KMS-11 (cell line): ENCODE measurements at regions not wholly inside any gene's neighbourhood (a gene's known extent, or its start where the extent isn't known, plus 50 kb on each side); places are given as distances from the start of the nearest gene placed in this dataset.
A peak's percentile ranks its signal among the peaks of the same experiment; 100 is the strongest.

Source experiments
- H2AFZ ChIP-seq: fragments of 200-600 bp; sonication (generic); 2 replicates; pipeline ENCODE4 v1.6.1; 2016; ENCODE audit warnings: antibody characterized with exemption, mixed run types, low read depth
- H3K27ac ChIP-seq: fragments of 200-600 bp; sonication (generic); 2 replicates; pipeline ENCODE4 v1.6.1; 2016; ENCODE audit warnings: mild to moderate bottlenecking, mixed run types
- H3K27me3 ChIP-seq: fragments of 200-600 bp; sonication (generic); 2 replicates; pipeline ENCODE4 v1.6.1; 2017; ENCODE audit warnings: mild to moderate bottlenecking, low read depth, mixed run types, moderate library complexity; ENCODE audit not compliant: insufficient read depth
- H3K36me3 ChIP-seq: fragments of 200-600 bp; sonication (generic); 2 replicates; pipeline ENCODE4 v1.6.1; 2017; ENCODE audit warnings: mild to moderate bottlenecking, mixed run types; ENCODE audit not compliant: insufficient read depth
- H3K4me1 ChIP-seq: fragments of 200-600 bp; sonication (generic); 2 replicates; pipeline ENCODE4 v1.6.1; 2016; ENCODE audit warnings: mild to moderate bottlenecking, low read depth, mixed run types; ENCODE audit not compliant: poor library complexity, severe bottlenecking
- H3K4me2 ChIP-seq: fragments of 200-600 bp; sonication (generic); 2 replicates; pipeline ENCODE4 v1.7.0; 2016; ENCODE audit warnings: mild to moderate bottlenecking, mixed run types
- H3K4me3 ChIP-seq: fragments of 200-600 bp; sonication (generic); IDR thresholded peaks from 2 replicates; pipeline ENCODE4 v1.6.1; 2017; ENCODE audit warnings: low read depth, low read length, mixed read lengths; ENCODE audit not compliant: insufficient read depth
- H3K79me2 ChIP-seq: fragments of 200-600 bp; sonication (generic); 2 replicates; pipeline ENCODE4 v1.6.1; 2016; ENCODE audit warnings: low read depth, mixed run types; ENCODE audit not compliant: insufficient read depth
- H3K9ac ChIP-seq: fragments of 200-600 bp; sonication (generic); 2 replicates; pipeline ENCODE4 v1.6.1; 2016; ENCODE audit warnings: mild to moderate bottlenecking, mixed run types
- H4K20me1 ChIP-seq: fragments of 200-600 bp; sonication (generic); 2 replicates; pipeline ENCODE4 v1.6.1; 2016; ENCODE audit warnings: mild to moderate bottlenecking, mixed run types; ENCODE audit not compliant: insufficient read depth
- CTCF ChIP-seq: fragments of 200-600 bp; sonication (generic); conservative IDR thresholded peaks from 2 replicates; pipeline ENCODE4 v1.6.1; 2017; ENCODE audit warnings: low read depth, mild to moderate bottlenecking, antibody characterized with exemption, low read length, moderate library complexity, mixed read lengths

- Histone ChIP-seq H3K27me3 (no peaks in the 10 kb centered on the region), H3K79me2 (no peaks in the 10 kb centered on the region), H3K4me2 (no peak overlapping the region), H2AFZ (peak overlapping the region; percentile 25), H3K9ac (no peak overlapping the region), H3K36me3 (no peaks in the 10 kb centered on the region), H4K20me1 (no peaks in the 10 kb centered on the region), H3K4me3 (no peak overlapping the region), H3K27ac (no peak overlapping the region), H3K4me1 (peaks cover 18% of the 10 kb centered on the region)
- no peak for TF ChIP-seq CTCF
These were observed 113.6 kb upstream of the MYO3A start for GRCh38 chr10:25820472-25820871.

DNA sequence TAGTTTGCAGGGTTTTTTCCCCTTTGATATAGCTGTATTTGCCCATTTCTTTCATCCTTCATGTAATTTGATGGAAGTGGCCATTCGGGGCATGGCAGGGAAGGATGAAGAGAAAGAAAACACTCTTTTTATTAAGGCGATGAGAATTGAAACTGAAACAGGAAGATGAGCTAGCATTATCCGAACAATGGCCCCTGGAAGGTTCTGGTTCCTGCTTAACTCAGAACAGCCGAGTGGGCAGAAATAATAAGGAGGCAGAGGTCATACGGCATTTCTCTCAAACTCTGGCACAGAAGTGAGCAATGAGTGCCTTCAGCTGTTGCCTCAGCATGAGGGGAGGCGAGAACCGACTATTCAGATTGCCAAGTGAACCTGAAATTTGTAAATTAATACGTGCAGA is 113.2 kb upstream of the MYO3A start:
- no peak overlapping the region for H3K27ac ChIP-seq
- no peaks in the 10 kb centered on the region for H3K36me3 ChIP-seq
- no peak for TF ChIP-seq CTCF
- H3K4me3 ChIP-seq: no peak overlapping the region
- H3K79me2 ChIP-seq: no peaks in the 10 kb centered on the region
- peaks cover 14% of the 10 kb centered on the region for H3K4me1 ChIP-seq
- H4K20me1 ChIP-seq: no peaks in the 10 kb centered on the region
- H2AFZ ChIP-seq: peak overlapping the region; percentile 25
- H3K9ac ChIP-seq: no peak overlapping the region
- H3K4me2 ChIP-seq: no peak overlapping the region
- H3K27me3 ChIP-seq: no peaks in the 10 kb centered on the region

DNA sequence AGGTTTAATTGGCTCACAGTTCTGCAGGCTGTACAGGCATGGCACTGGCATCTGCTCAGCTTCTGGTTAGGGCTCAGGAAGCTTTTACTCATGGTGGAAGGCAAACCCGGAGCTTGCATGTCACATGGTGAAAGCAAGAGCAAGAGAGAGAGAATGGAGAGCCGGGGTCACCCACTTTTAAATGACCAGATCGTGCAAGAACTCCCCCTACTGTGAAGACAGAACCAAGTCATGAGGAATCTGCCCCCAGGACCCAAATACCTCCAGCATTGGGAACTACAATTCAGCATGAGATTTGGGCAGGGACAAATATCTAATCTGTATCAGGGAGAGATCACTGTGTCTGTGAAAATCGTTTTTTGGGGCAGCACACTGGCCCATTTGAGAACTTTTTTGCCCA is 110.0 kb upstream of the MYO3A start:
- no peaks in the 10 kb centered on the region for H3K36me3 ChIP-seq
- H3K4me2 ChIP-seq: no peak overlapping the region
- H3K79me2 ChIP-seq: no peaks in the 10 kb centered on the region

GRCh38 chr10:25828475-25828874 is 105.6 kb upstream of the MYO3A start:
- H3K27ac ChIP-seq: no peak overlapping the region
- no peak overlapping the region for H3K9ac ChIP-seq
- no peak overlapping the region for H3K4me3 ChIP-seq
- no peak overlapping the region for H2AFZ ChIP-seq
- no peak for TF ChIP-seq CTCF
- H3K36me3 ChIP-seq: no peaks in the 10 kb centered on the region
- no peak overlapping the region for H3K4me2 ChIP-seq
- H4K20me1 ChIP-seq: no peaks in the 10 kb centered on the region
- no peaks in the 10 kb centered on the region for H3K79me2 ChIP-seq
- H3K4me1 ChIP-seq: no peaks in the 10 kb centered on the region
- no peaks in the 10 kb centered on the region for H3K27me3 ChIP-seq

More for the DNA sequence above, 110.0 kb upstream of the MYO3A start:
- H3K4me3 ChIP-seq: no peak overlapping the region
- H3K27ac ChIP-seq: no peak overlapping the region
- no peaks in the 10 kb centered on the region for H3K27me3 ChIP-seq
- H3K9ac ChIP-seq: no peak overlapping the region
- H2AFZ ChIP-seq: no peak overlapping the region
- no peak for TF ChIP-seq CTCF
- no peaks in the 10 kb centered on the region for H3K4me1 ChIP-seq
- no peaks in the 10 kb centered on the region for H4K20me1 ChIP-seq
